ENCODE measurements at regions not wholly inside any gene's neighbourhood (a gene's known extent, or its start where the extent isn't known, plus 50 kb on each side); places are given as distances from the start of the nearest gene placed in this dataset.

DNA sequence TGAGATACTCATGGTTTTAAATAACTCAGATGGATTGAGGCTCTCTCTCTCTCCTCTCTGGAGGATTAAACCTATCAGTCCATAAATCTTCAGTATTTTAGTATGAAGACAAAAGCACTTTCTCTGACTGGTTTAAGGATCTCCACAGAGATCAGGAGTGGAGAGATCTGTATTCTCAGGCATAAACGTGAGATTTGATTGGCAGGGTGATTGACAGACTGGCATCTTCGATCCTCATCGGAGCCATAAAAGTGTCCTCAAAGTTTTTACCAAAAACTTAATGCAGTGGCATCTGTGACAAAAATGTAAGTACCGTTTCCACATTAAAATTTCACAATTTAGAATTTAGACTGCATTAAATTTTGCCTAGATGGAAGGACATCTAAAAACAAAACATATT lies 870.1 kb downstream of the KCNJ2 start:
- no TSS peak for BruUV-seq (replicated peaks)
- peaks cover 8% of the 10 kb centered on the region for H3K4me1 ChIP-seq (replicated peaks; ENCODE audit: insufficient read depth)
- no peaks in the 10 kb centered on the region for H3K79me2 ChIP-seq (ENCODE audit: low read depth)
- ChIA-PET POLR2A (ENCODE audit: unreplicated experiment) (no interaction called here), CTCF (no interaction called here)
- no peaks in the 10 kb centered on the region for H3K27me3 ChIP-seq (ENCODE audit: insufficient read depth, low read depth)
- H2AFZ ChIP-seq: no peak overlapping the region
- no peaks in the 10 kb centered on the region for H3K36me3 ChIP-seq (ENCODE audit: low read depth)
- H3K9me3 ChIP-seq (ENCODE audit: insufficient read depth, low read depth): peaks cover 5% of the 10 kb centered on the region; the same call in 1 of the 2 replicates
- no peaks in the 10 kb centered on the region for H3K9me2 ChIP-seq (ENCODE audit: insufficient read depth)
- intact Hi-C loops (cut with micrococcal nuclease; ENCODE audit: unreplicated experiment): no loop called here
- TF ChIP-seq, protein P1, sequence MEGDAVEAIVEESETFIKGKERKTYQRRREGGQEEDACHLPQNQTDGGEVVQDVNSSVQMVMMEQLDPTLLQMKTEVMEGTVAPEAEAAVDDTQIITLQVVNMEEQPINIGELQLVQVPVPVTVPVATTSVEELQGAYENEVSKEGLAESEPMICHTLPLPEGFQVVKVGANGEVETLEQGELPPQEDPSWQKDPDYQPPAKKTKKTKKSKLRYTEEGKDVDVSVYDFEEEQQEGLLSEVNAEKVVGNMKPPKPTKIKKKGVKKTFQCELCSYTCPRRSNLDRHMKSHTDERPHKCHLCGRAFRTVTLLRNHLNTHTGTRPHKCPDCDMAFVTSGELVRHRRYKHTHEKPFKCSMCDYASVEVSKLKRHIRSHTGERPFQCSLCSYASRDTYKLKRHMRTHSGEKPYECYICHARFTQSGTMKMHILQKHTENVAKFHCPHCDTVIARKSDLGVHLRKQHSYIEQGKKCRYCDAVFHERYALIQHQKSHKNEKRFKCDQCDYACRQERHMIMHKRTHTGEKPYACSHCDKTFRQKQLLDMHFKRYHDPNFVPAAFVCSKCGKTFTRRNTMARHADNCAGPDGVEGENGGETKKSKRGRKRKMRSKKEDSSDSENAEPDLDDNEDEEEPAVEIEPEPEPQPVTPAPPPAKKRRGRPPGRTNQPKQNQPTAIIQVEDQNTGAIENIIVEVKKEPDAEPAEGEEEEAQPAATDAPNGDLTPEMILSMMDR (conservative IDR thresholded peaks at IDR 0.05): no peak
- TF ChIP-seq EZH2 (IDR thresholded peaks at IDR 0.05; ENCODE audit: low read depth): no peak
- no peak overlapping the region for H3K27ac ChIP-seq
- no peak for DNase-seq
- no peaks in the 10 kb centered on the region for H3F3A ChIP-seq (ENCODE audit: insufficient read depth, low read depth)
- no peak overlapping the region for H3K4me3 ChIP-seq
- no peaks in the 10 kb centered on the region for H4K20me1 ChIP-seq (ENCODE audit: insufficient read depth)
- no peak overlapping the region for H3K4me2 ChIP-seq

DNA sequence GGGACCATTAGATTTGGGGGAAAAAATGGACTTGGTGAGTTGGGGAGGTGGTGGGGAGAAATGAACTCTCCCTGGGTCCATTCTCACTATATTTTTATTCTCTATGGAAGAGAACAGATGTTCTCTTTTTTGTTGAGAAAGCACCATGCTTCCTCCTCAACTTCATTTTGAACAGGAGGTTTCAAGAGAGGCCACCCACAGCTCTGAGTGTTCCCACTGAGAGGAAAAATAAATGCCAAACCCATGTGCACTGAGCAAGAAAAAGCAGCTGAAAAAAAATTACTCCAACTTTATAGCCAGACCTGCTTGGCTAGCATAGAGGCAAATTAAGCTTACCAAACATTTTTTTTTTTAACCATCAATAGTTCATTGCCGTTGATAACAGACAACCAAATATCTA lies 883.6 kb downstream of the KCNJ2 start:
- Histone ChIP-seq H3K4me1 (replicated peaks; ENCODE audit: insufficient read depth) (peaks cover 12% of the 10 kb centered on the region; the same call in 1 of the 2 replicates), H2AFZ (no peak overlapping the region), H3K4me3 (no peak overlapping the region), H3K9me2 (ENCODE audit: insufficient read depth) (no peaks in the 10 kb centered on the region), H3K36me3 (ENCODE audit: low read depth) (no peaks in the 10 kb centered on the region), H4K20me1 (ENCODE audit: insufficient read depth) (no peaks in the 10 kb centered on the region), H3K27ac (no peak overlapping the region), H3F3A (ENCODE audit: insufficient read depth, low read depth) (no peaks in the 10 kb centered on the region), H3K9me3 (ENCODE audit: insufficient read depth, low read depth) (no peaks in the 10 kb centered on the region), H3K4me2 (no peak overlapping the region), H3K27me3 (ENCODE audit: insufficient read depth, low read depth) (no peaks in the 10 kb centered on the region), H3K79me2 (ENCODE audit: low read depth) (no peaks in the 10 kb centered on the region)
- ChIA-PET CTCF (no interaction called here), POLR2A (ENCODE audit: unreplicated experiment) (no interaction called here)
- intact Hi-C loops (cut with micrococcal nuclease; ENCODE audit: unreplicated experiment): no loop called here
- no TSS peak for BruUV-seq (replicated peaks)
- no peak for TF ChIP-seq EZH2 (IDR thresholded peaks at IDR 0.05; ENCODE audit: low read depth)
- TF ChIP-seq, protein P1 (conservative IDR thresholded peaks at IDR 0.05): no peak
- no peak for DNase-seq

DNA sequence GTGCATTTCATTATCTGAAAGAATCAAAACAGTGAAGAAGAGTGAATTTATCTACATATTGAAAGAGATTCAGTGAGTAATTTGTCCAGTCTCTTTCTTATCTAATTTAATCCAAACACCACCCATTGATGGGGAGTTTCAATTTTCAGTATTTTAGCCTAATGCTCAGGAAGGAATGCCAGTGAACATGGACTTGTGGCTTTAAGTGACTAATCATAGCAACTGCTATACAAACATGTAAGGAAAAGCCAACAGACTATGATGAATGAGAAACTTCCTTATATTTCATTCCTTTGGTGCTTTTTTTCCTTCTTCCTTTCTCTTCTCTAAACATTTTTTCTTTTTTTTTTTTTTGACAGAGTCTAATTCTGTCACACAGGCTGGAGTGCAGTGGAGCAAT lies 885.8 kb downstream of the KCNJ2 start:
- ChIA-PET CTCF (no interaction called here), POLR2A (ENCODE audit: unreplicated experiment) (no interaction called here)
- DNase-seq: peak in 1 of 2 experiments; percentile 61

More for the DNA sequence above, 885.8 kb downstream of the KCNJ2 start:
- TF ChIP-seq EZH2 (IDR thresholded peaks at IDR 0.05; ENCODE audit: low read depth): no peak
- TF ChIP-seq, protein P1 (conservative IDR thresholded peaks at IDR 0.05): no peak
- H3K9me3 ChIP-seq (ENCODE audit: insufficient read depth, low read depth): no peaks in the 10 kb centered on the region
- no peaks in the 10 kb centered on the region for H3K79me2 ChIP-seq (ENCODE audit: low read depth)
- H3K9me2 ChIP-seq (ENCODE audit: insufficient read depth): no peaks in the 10 kb centered on the region
- no peaks in the 10 kb centered on the region for H3F3A ChIP-seq (ENCODE audit: insufficient read depth, low read depth)
- H3K36me3 ChIP-seq (ENCODE audit: low read depth): no peaks in the 10 kb centered on the region
- no TSS peak for BruUV-seq (replicated peaks)
- no peak overlapping the region for H3K27ac ChIP-seq
- H4K20me1 ChIP-seq (ENCODE audit: insufficient read depth): no peaks in the 10 kb centered on the region
- no peaks in the 10 kb centered on the region for H3K27me3 ChIP-seq (ENCODE audit: insufficient read depth, low read depth)
- no peak overlapping the region for H3K4me3 ChIP-seq
- intact Hi-C loops (cut with micrococcal nuclease; ENCODE audit: unreplicated experiment): no loop called here
- H3K4me2 ChIP-seq: no peak overlapping the region
- H3K4me1 ChIP-seq (replicated peaks; ENCODE audit: insufficient read depth): peaks cover 12% of the 10 kb centered on the region; the same call in 1 of the 2 replicates
- no peak overlapping the region for H2AFZ ChIP-seq

All from PC-9 (cell line).